Spleen (tissue), 11 donors: ENCODE measurements at regions not wholly inside any gene's neighbourhood (a gene's known extent, or its start where the extent isn't known, plus 50 kb on each side); places are given as distances from the start of the nearest gene placed in this dataset.

Source experiments
- DNase-seq: peaks from one replicate; pipeline ENCODE4 v3.0.0-alpha.2; 2020
- H3K27ac ChIP-seq, 8 donors: fragments of 200-600 bp; sonication (generic) in 7 of 8; 1 replicate in 4 of 8; 2 replicates in 4 of 8; pipeline versions ENCODE4 v1.5.0 to v1.8.0; 2016 to 2021; ENCODE audit warnings: inconsistent platforms in 4 of 8, mild to moderate bottlenecking in 4 of 8, moderate library complexity in 1 of 8
- H3K27me3 ChIP-seq, 7 donors: fragments of 200-600 bp; sonication (generic) in 6 of 7; replicated peaks in 1 of 7; 1 replicate in 4 of 7; 2 replicates in 3 of 7; pipeline versions ENCODE4 v1.5.0 to v1.8.0; 2016 to 2021; ENCODE audit warnings: inconsistent platforms in 3 of 7, mild to moderate bottlenecking in 1 of 7
- H3K36me3 ChIP-seq, 6 donors: fragments of 200-600 bp; sonication (generic) in 5 of 6; 1 replicate in 4 of 6; 2 replicates in 2 of 6; pipeline versions ENCODE4 v1.5.0 to v1.8.0; 2016 to 2021; ENCODE audit warnings: inconsistent platforms in 2 of 6
- H3K4me1 ChIP-seq, 6 donors: fragments of 200-600 bp; sonication (generic) in 5 of 6; 1 replicate in 3 of 6; 2 replicates in 3 of 6; pipeline versions ENCODE4 v1.5.0 to v1.8.0; 2016 to 2021; ENCODE audit warnings: inconsistent platforms in 3 of 6
- H3K4me3 ChIP-seq, 8 donors: fragments of 200-600 bp; sonication (generic) in 7 of 8; 1 replicate in 4 of 8; 2 replicates in 4 of 8; pipeline versions ENCODE4 v1.5.0 to v1.8.0; 2016 to 2021; ENCODE audit warnings: inconsistent platforms in 4 of 8, mild to moderate bottlenecking in 4 of 8, moderate library complexity in 2 of 8
- H3K9me3 ChIP-seq, 8 donors: fragments of 200-600 bp; sonication (generic) in 7 of 8; 1 replicate in 4 of 8; 2 replicates in 4 of 8; pipeline versions ENCODE4 v1.5.0 to v1.8.0; 2016 to 2021; ENCODE audit warnings: inconsistent platforms in 4 of 8
- CTCF ChIP-seq, 11 experiments: fragments of 200-600 bp in 7 of 11; fragments of 450-650 bp in 4 of 11; sonication (generic) in 4 of 11; IDR thresholded peaks in 8 of 11; conservative IDR thresholded peaks in 3 of 11; 1 replicate in 7 of 11; 2 replicates in 4 of 11; pipeline versions ENCODE4 v1.4.0 to v1.8.0; 2016 to 2021; ENCODE audit warnings: antibody characterized with exemption in 11 of 11, inconsistent platforms in 4 of 11, mild to moderate bottlenecking in 1 of 11
- POLR2A ChIP-seq, 3 donors: fragments of 450-650 bp; IDR thresholded peaks; one replicate each; pipeline ENCODE4 v1.5.1; 2017; ENCODE audit warnings: antibody characterized with exemption in 3 of 3, mild to moderate bottlenecking in 1 of 3
- POLR2AphosphoS5 ChIP-seq, 3 donors: sonication (generic); formaldehyde crosslinking; IDR thresholded peaks; one replicate each; pipeline ENCODE4 v1.5.1; 2017; ENCODE audit warnings: antibody characterized with exemption in 3 of 3
- WGBS, 5 donors: extraction: QIAGEN DNeasy Blood & Tissue Kit in 3 of 5; methylation state at CpG; one replicate each; pipeline versions ENCODE4 v1.1.5 to v1.1.7; 2013 to 2018; 5-methylcytosine and 5-hydroxymethylcytosine counted together
- intact Hi-C: fragments of 100-400 bp; cut with DNase I; formaldehyde crosslinking; loops from one replicate; pipeline ENCODE4 v1.15.0; 2023; ENCODE audit warnings: low total_unique reads
- donor health status: healthy with polysubstance abuse.
- donor health status: DM: no; HTN: no; CAD: no; lungs with moderate emphysema.
- donor health status: DM: no; HTN: no; CAD: no.
- donor health status: Bipolar disorder and iron deficiency.
- donor health status: healthy.
- donor health status: DM: no; HTN: no; CAD: no.
- donor health status: DM: yes; HTN: yes; CAD: no.

- H3K36me3 ChIP-seq = no peaks in the 10 kb centered on the region
- H3K27me3 ChIP-seq = peaks cover 0 to 92% (median 17%) of the 10 kb centered on the region in 7 donors
- peak overlapping the region in 1 of 8 donors; percentile 10 for H3K4me3 ChIP-seq
- no peak for TF ChIP-seq POLR2A (IDR thresholded peaks at IDR 0.05)
- TF ChIP-seq POLR2AphosphoS5 (IDR thresholded peaks at IDR 0.05) = peak in 1 of 3 donors; percentile 44
- intact Hi-C loops = no loop called here
- H3K4me1 ChIP-seq = peaks cover 0 to 19% (median 0%) of the 10 kb centered on the region in 6 donors
- DNase-seq = peak; percentile 80
- WGBS, 5 donors = 15 to 35% (median 16%) methylated on average over 24 of the region's 24 CpGs
- no peaks in the 10 kb centered on the region for H3K9me3 ChIP-seq
- peak overlapping the region in 3 of 8 donors; percentile 30 to 73 (median 55) for H3K27ac ChIP-seq
These were observed 431.8 kb upstream of the MGMT start for GRCh38 chr10:129035052-129035827.

DNA sequence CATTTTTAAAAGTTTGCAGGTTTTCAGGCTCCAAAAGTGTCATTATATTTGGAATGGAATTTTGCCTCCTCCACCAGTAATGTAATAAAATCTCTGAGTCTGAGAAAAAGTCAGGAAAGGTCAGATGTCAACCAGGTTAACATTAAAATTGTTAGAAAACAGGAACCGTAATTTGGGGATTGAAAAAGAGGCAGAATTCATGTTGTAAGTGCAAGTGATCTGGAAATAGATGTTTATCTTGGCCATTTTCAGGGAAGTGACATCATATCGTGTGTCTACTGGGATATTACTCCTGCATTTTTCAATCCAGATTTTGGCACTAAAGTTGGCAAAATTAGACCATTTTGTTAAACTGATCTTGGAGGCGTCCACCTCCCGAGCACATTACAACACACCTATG, 428.5 kb upstream of the MGMT start:
- intact Hi-C loops = no loop called here
- H3K36me3 ChIP-seq = no peaks in the 10 kb centered on the region
- peaks cover 0 to 12% (median 0%) of the 10 kb centered on the region in 6 donors for H3K4me1 ChIP-seq
- no peak for TF ChIP-seq POLR2A (IDR thresholded peaks at IDR 0.05)
- no peak for TF ChIP-seq POLR2AphosphoS5 (IDR thresholded peaks at IDR 0.05)
- no peak for TF ChIP-seq CTCF (IDR thresholded peaks at IDR 0.05 in 8 of 11, conservative IDR thresholded peaks at IDR 0.05 in 3 of 11)
- no peaks in the 10 kb centered on the region for H3K9me3 ChIP-seq
- H3K27me3 ChIP-seq = peaks cover 0 to 92% (median 7%) of the 10 kb centered on the region in 7 donors
- 79 to 86% (median 81%) methylated on average over 4 of the region's 4 CpGs; no CpG with 5 or more reads in 2 of the 5 donors for WGBS, 5 donors
- no peak for DNase-seq
- H3K27ac ChIP-seq = no peak overlapping the region
- no peak overlapping the region for H3K4me3 ChIP-seq

- Histone ChIP-seq H3K36me3 (no peaks in the 10 kb centered on the region), H3K4me3 (no peak overlapping the region), H3K4me1 (peaks cover 0 to 12% (median 0%) of the 10 kb centered on the region in 6 donors), H3K27ac (no peak overlapping the region), H3K9me3 (no peaks in the 10 kb centered on the region), H3K27me3 (peaks cover 0 to 91% (median 5%) of the 10 kb centered on the region in 7 donors)
- WGBS, 5 donors = 55 to 66% (median 60%) methylated on average over 15 of the region's 15 CpGs
- intact Hi-C loops = no loop called here
- TF ChIP-seq CTCF (IDR thresholded peaks at IDR 0.05 in 8 of 11, conservative IDR thresholded peaks at IDR 0.05 in 3 of 11) (no peak), POLR2A (IDR thresholded peaks at IDR 0.05) (no peak), POLR2AphosphoS5 (IDR thresholded peaks at IDR 0.05) (no peak)
- no peak for DNase-seq
These were observed 427.4 kb upstream of the MGMT start for GRCh38 chr10:129039406-129040370.

DNA sequence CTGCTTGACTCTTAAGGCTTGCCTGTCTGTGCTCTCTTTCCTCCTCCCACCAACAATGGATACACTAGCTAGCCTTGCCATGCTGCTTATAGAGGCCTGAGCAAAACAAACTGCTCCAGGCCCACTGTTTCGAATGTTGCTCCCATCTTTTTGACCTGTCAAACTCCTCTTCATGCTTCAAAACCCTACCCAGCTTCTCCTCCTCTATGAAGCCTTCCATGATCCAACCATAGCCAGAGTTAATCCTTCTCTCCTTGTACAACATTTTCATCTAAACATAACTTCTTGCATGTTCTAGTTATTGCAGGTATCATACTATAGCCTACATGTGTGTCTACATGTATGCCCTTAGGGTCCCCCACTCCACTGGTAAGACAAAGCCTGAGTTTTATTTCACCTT, 426.7 kb upstream of the MGMT start:
- DNase-seq = no peak
- TF ChIP-seq CTCF (IDR thresholded peaks at IDR 0.05 in 8 of 11, conservative IDR thresholded peaks at IDR 0.05 in 3 of 11) = no peak
- no peak for TF ChIP-seq POLR2A (IDR thresholded peaks at IDR 0.05)
- TF ChIP-seq POLR2AphosphoS5 (IDR thresholded peaks at IDR 0.05) = no peak
- intact Hi-C loops = no loop called here
- H3K4me1 ChIP-seq = peaks cover 0 to 7% (median 0%) of the 10 kb centered on the region in 6 donors
- WGBS, 5 donors = 62 to 85% (median 76%) methylated on average over 1 of the region's 1 CpG
- H3K27ac ChIP-seq = no peak overlapping the region
- H3K4me3 ChIP-seq = no peak overlapping the region
- no peaks in the 10 kb centered on the region for H3K9me3 ChIP-seq
- H3K27me3 ChIP-seq = peaks cover 0 to 89% (median 5%) of the 10 kb centered on the region in 7 donors
- H3K36me3 ChIP-seq = no peaks in the 10 kb centered on the region
